PFSK-1 (cell line): ENCODE measurements at regions not wholly inside any gene's neighbourhood (a gene's known extent, or its start where the extent isn't known, plus 50 kb on each side); places are given as distances from the start of the nearest gene placed in this dataset.

Experiments
- POLR2AphosphoS5 ChIP-seq: IDR thresholded peaks from 2 replicates; pipeline ENCODE4 v1.6.1; 2012; ENCODE audit warnings: low read depth, mild to moderate bottlenecking, control low read depth, low read length, moderate library complexity
- SIN3A ChIP-seq: IDR thresholded peaks from 2 replicates; pipeline ENCODE4 v1.6.1; 2012; ENCODE audit warnings: mild to moderate bottlenecking, low read length, moderate library complexity, borderline replicate concordance; ENCODE audit not compliant: insufficient read depth
- TAF1 ChIP-seq: IDR thresholded peaks from 2 replicates; pipeline ENCODE4 v1.6.1; 2012; ENCODE audit warnings: low read length, control low read depth, borderline replicate concordance; ENCODE audit not compliant: insufficient read depth
- TF ChIP-seq, protein P1 (sequence below), 2 experiments: IDR thresholded peaks; 2 replicates each; pipeline versions ENCODE4 v1.6.1 to v1.8.0; 2011 to 2012; ENCODE audit warnings: low read depth in 2 of 2, low read length in 2 of 2, control low read depth in 1 of 2, inconsistent platforms in 1 of 2, mild to moderate bottlenecking in 1 of 2, moderate library complexity in 1 of 2; ENCODE audit not compliant: insufficient read depth in 1 of 2

DNA sequence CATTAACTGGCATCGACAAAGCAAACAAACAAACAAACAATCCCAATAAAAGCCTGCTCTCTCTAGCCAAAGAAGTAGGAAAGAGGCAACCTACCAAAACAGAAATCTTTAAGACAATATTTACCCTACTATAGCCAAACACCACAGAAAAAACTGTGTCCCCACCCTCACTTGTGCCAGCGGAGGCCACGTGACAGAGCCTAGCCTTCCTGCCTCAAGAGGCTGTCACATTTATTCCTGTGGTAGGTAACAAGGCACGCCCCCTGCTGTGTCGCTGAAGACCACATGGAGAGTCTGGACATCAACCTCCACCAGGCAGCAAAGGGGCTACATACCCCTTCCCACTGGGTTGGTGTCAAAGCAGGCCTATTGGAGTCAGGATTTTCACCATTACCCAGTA lies 148.1 kb downstream of the LMNTD1 start:
- TF ChIP-seq, protein P1, sequence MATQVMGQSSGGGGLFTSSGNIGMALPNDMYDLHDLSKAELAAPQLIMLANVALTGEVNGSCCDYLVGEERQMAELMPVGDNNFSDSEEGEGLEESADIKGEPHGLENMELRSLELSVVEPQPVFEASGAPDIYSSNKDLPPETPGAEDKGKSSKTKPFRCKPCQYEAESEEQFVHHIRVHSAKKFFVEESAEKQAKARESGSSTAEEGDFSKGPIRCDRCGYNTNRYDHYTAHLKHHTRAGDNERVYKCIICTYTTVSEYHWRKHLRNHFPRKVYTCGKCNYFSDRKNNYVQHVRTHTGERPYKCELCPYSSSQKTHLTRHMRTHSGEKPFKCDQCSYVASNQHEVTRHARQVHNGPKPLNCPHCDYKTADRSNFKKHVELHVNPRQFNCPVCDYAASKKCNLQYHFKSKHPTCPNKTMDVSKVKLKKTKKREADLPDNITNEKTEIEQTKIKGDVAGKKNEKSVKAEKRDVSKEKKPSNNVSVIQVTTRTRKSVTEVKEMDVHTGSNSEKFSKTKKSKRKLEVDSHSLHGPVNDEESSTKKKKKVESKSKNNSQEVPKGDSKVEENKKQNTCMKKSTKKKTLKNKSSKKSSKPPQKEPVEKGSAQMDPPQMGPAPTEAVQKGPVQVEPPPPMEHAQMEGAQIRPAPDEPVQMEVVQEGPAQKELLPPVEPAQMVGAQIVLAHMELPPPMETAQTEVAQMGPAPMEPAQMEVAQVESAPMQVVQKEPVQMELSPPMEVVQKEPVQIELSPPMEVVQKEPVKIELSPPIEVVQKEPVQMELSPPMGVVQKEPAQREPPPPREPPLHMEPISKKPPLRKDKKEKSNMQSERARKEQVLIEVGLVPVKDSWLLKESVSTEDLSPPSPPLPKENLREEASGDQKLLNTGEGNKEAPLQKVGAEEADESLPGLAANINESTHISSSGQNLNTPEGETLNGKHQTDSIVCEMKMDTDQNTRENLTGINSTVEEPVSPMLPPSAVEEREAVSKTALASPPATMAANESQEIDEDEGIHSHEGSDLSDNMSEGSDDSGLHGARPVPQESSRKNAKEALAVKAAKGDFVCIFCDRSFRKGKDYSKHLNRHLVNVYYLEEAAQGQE (IDR thresholded peaks at IDR 0.05; ENCODE audit: insufficient read depth in 1 of 2, low read depth in 2 of 2, low read length in 2 of 2) = no peak
- TF ChIP-seq TAF1 (no peak), POLR2AphosphoS5 (no peak), SIN3A (no peak)
